Thyroid gland (tissue), 4 donors: ENCODE measurements at regions not wholly inside any gene's neighbourhood (a gene's known extent, or its start where the extent isn't known, plus 50 kb on each side); places are given as distances from the start of the nearest gene placed in this dataset.

Source experiments
- POLR2A ChIP-seq, 2 donors: fragments of 450-650 bp; IDR thresholded peaks; one replicate each; pipeline ENCODE4 v1.6.1; 2017; ENCODE audit warnings: antibody characterized with exemption in 2 of 2, mild to moderate bottlenecking in 2 of 2, moderate library complexity in 1 of 2
- TF ChIP-seq, protein P1 (sequence below), 6 experiments: fragments of 200-600 bp in 3 of 6; fragments of 450-650 bp in 3 of 6; sonication (generic) in 3 of 6; IDR thresholded peaks; one replicate each; pipeline ENCODE4 v1.5.1; 2016 to 2019; ENCODE audit warnings: antibody characterized with exemption in 6 of 6, mild to moderate bottlenecking in 2 of 6, inconsistent platforms in 1 of 6, moderate library complexity in 1 of 6

- TF ChIP-seq, protein P1, sequence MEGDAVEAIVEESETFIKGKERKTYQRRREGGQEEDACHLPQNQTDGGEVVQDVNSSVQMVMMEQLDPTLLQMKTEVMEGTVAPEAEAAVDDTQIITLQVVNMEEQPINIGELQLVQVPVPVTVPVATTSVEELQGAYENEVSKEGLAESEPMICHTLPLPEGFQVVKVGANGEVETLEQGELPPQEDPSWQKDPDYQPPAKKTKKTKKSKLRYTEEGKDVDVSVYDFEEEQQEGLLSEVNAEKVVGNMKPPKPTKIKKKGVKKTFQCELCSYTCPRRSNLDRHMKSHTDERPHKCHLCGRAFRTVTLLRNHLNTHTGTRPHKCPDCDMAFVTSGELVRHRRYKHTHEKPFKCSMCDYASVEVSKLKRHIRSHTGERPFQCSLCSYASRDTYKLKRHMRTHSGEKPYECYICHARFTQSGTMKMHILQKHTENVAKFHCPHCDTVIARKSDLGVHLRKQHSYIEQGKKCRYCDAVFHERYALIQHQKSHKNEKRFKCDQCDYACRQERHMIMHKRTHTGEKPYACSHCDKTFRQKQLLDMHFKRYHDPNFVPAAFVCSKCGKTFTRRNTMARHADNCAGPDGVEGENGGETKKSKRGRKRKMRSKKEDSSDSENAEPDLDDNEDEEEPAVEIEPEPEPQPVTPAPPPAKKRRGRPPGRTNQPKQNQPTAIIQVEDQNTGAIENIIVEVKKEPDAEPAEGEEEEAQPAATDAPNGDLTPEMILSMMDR (IDR thresholded peaks at IDR 0.05) = no peak
- TF ChIP-seq POLR2A (IDR thresholded peaks at IDR 0.05) = no peak
These were observed 135.2 kb upstream of the RASGEF1B start for GRCh38 chr4:81606801-81607501.
